ENCODE measurements at regions not wholly inside any gene's neighbourhood (a gene's known extent, or its start where the extent isn't known, plus 50 kb on each side); places are given as distances from the start of the nearest gene placed in this dataset.

- dilution Hi-C loops (cut with MboI; ENCODE audit: extremely low pct_ligation_motif_present, low sequenced_read_pairs) = no loop called here
- H3K9ac ChIP-seq (replicated peaks; ENCODE audit: extremely low read depth, insufficient read depth, low read length) = no peak overlapping the region
- no peaks in the 10 kb centered on the region for H4K20me1 ChIP-seq (replicated peaks; ENCODE audit: control insufficient read depth, extremely low read depth, insufficient read depth, low read length)
- DNase-seq (ENCODE audit: low read depth, low spot score) = no peak
- no peak overlapping the region for H3K4me2 ChIP-seq (ENCODE audit: insufficient read depth, low read length)
- FAIRE-seq = no peak
- TF ChIP-seq MAX (IDR thresholded peaks at IDR 0.05; ENCODE audit: insufficient read depth, insufficient read length) = no peak
- TF ChIP-seq FOS (IDR thresholded peaks at IDR 0.05; ENCODE audit: borderline replicate concordance, insufficient read depth, low read length) = no peak
- TF ChIP-seq MYC (IDR thresholded peaks at IDR 0.05; ENCODE audit: low read depth, low read length) = no peak
- no peak for TF ChIP-seq GATA2 (IDR thresholded peaks at IDR 0.05; ENCODE audit: insufficient read depth, insufficient read length, low read depth, low read length)
- no peak for TF ChIP-seq EZH2 (IDR thresholded peaks at IDR 0.05; ENCODE audit: borderline replicate concordance, low read depth, low read length, severe bottlenecking)
- no peak for TF ChIP-seq POLR2A (IDR thresholded peaks at IDR 0.05; ENCODE audit: low read depth, low read length)
- TF ChIP-seq POLR2AphosphoS5 (IDR thresholded peaks at IDR 0.05; ENCODE audit: insufficient read depth, low read depth, low read length) = no peak
- no peak for TF ChIP-seq JUN (IDR thresholded peaks at IDR 0.05; ENCODE audit: borderline replicate concordance, insufficient read depth, insufficient read length, low read depth)
- TF ChIP-seq CTCF (IDR thresholded peaks at IDR 0.05; ENCODE audit: extremely low read depth in 1 of 2, insufficient read depth in 1 of 2, low read depth in 1 of 2, low read length in 2 of 2) = no peak
- no peak overlapping the region for H3K4me3 ChIP-seq (replicated peaks in 1 of 3; ENCODE audit: insufficient read depth in 1 of 3, low read depth in 1 of 3, low read length in 3 of 3)
- H3K79me2 ChIP-seq (ENCODE audit: control insufficient read depth, insufficient read depth, low read length) = no peaks in the 10 kb centered on the region
- intact Hi-C loops (cut with micrococcal nuclease) = no loop called here
- no peaks in the 10 kb centered on the region for H3K4me1 ChIP-seq (ENCODE audit: control insufficient read depth, extremely low read depth, insufficient read depth, low read length)
- H3K9me1 ChIP-seq (replicated peaks; ENCODE audit: control insufficient read depth, extremely low read depth, insufficient read depth, low read length) = no peaks in the 10 kb centered on the region
- POLR2A ChIA-PET = no interaction called here
- H3K27ac ChIP-seq (ENCODE audit: insufficient read depth, low read depth, low read length) = no peak overlapping the region
- H3K36me3 ChIP-seq (ENCODE audit: control insufficient read depth in 2 of 2, extremely low read depth in 1 of 2, insufficient read depth in 2 of 2, low read length in 2 of 2) = no peaks in the 10 kb centered on the region
- no peak overlapping the region for H2AFZ ChIP-seq (ENCODE audit: low read depth, low read length)
- no TSS peak for BruUV-seq (replicated peaks)
- H3K9me3 ChIP-seq (replicated peaks; ENCODE audit: control insufficient read depth, insufficient read depth, low read length) = no peaks in the 10 kb centered on the region
- H3K27me3 ChIP-seq (ENCODE audit: control insufficient read depth in 2 of 2, insufficient read depth in 2 of 2, low read length in 2 of 2) = no peaks in the 10 kb centered on the region
- CTCF ChIA-PET = no interaction called here
These were observed 204.6 kb upstream of the TMPRSS15 start for GRCh38 chr21:18608226-18608625.

Data from endothelial cell of umbilical vein (primary cell).